ENCODE measurements at regions not wholly inside any gene's neighbourhood (a gene's known extent, or its start where the extent isn't known, plus 50 kb on each side); places are given as distances from the start of the nearest gene placed in this dataset.

- TF ChIP-seq, protein P1, sequence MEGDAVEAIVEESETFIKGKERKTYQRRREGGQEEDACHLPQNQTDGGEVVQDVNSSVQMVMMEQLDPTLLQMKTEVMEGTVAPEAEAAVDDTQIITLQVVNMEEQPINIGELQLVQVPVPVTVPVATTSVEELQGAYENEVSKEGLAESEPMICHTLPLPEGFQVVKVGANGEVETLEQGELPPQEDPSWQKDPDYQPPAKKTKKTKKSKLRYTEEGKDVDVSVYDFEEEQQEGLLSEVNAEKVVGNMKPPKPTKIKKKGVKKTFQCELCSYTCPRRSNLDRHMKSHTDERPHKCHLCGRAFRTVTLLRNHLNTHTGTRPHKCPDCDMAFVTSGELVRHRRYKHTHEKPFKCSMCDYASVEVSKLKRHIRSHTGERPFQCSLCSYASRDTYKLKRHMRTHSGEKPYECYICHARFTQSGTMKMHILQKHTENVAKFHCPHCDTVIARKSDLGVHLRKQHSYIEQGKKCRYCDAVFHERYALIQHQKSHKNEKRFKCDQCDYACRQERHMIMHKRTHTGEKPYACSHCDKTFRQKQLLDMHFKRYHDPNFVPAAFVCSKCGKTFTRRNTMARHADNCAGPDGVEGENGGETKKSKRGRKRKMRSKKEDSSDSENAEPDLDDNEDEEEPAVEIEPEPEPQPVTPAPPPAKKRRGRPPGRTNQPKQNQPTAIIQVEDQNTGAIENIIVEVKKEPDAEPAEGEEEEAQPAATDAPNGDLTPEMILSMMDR (IDR thresholded peaks at IDR 0.05; ENCODE audit: insufficient read depth, low read length, missing control alignments) = no peak
- no peak for DNase-seq (ENCODE audit: low read depth, low spot score)
- H3K4me3 ChIP-seq (ENCODE audit: low read depth, low read length) = no peak overlapping the region
- ChIA-PET POLR2A (no interaction called here), CTCF (no interaction called here)
These were observed 1045.3 kb downstream of the TLE1 start for GRCh38 chr9:80644044-80644443.

DNA sequence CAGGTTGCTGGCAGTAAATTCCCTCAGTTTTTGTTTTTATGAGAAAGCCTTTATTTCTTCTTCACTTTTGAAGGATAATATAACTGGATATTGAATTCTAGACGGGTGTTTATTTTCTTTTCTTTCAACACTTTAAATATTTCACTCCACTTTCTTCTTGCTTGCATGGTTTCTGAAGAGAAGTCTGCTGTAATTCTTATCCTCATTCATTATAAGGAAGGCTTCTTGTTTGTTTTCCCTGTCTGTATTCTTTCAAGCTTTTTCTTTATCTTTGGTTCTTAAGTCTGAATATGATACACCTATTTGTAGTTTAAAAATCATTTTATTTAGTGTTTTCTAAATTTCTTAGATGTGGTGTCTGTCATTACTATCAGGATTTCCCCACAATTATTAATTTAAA lies 1054.3 kb downstream of the TLE1 start:
- no peak for DNase-seq (ENCODE audit: low read depth, low spot score)
- POLR2A ChIA-PET = no interaction called here
- TF ChIP-seq, protein P1 (IDR thresholded peaks at IDR 0.05; ENCODE audit: insufficient read depth, low read length, missing control alignments) = no peak
- no peak overlapping the region for H3K4me3 ChIP-seq (ENCODE audit: low read depth, low read length)
- CTCF ChIA-PET = no interaction called here

DNA sequence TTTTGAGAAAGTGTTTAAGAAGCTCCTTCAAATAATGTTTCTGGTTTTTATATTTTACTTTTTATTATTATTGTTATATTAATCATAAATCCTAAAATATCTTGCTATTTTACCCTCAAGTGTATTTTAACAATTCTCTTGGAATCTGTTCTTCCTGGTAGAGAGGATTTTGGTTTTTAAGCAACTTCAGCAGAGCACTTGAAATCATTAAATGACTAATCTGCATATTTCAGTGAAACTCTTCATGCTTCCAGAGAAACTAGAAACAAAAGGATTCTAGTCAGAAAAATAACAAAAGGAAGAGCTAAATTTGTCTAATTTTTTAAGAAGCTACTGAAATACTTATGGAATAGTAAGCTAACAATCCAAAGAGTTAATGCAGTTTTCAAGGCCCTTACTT lies 1057.3 kb downstream of the TLE1 start:
- H3K4me3 ChIP-seq (ENCODE audit: low read depth, low read length) = no peak overlapping the region
- POLR2A ChIA-PET = no interaction called here
- TF ChIP-seq, protein P1 (IDR thresholded peaks at IDR 0.05; ENCODE audit: insufficient read depth, low read length, missing control alignments) = no peak
- CTCF ChIA-PET = no interaction called here
- no peak for DNase-seq (ENCODE audit: low read depth, low spot score)

- DNase-seq (ENCODE audit: low read depth, low spot score) = no peak
- CTCF ChIA-PET = no interaction called here
- H3K4me3 ChIP-seq (ENCODE audit: low read depth, low read length) = no peak overlapping the region
- TF ChIP-seq, protein P1 (IDR thresholded peaks at IDR 0.05; ENCODE audit: insufficient read depth, low read length, missing control alignments) = no peak
- POLR2A ChIA-PET = no interaction called here
These were observed 1050.7 kb downstream of the TLE4 start for GRCh38 chr9:80622508-80622907.

- ChIA-PET CTCF (no interaction called here), POLR2A (no interaction called here)
- TF ChIP-seq, protein P1 (IDR thresholded peaks at IDR 0.05; ENCODE audit: insufficient read depth, low read length, missing control alignments) = no peak
- no peak for DNase-seq (ENCODE audit: low read depth, low spot score)
- H3K4me3 ChIP-seq (ENCODE audit: low read depth, low read length) = no peak overlapping the region
These were observed 1047.6 kb downstream of the TLE4 start for GRCh38 chr9:80619356-80619755.

GRCh38 chr9:80615964-80616363 lies 1044.2 kb downstream of the TLE4 start:
- CTCF ChIA-PET = interaction anchor here (0.9 kb wide), 1 partner anchor 11 kb away, joined by 3 read pairs; no protein-coding TSS in a partner anchor
- TF ChIP-seq, protein P1 (IDR thresholded peaks at IDR 0.05; ENCODE audit: insufficient read depth, low read length, missing control alignments) = no peak
- DNase-seq (ENCODE audit: low read depth, low spot score) = no peak
- no peak overlapping the region for H3K4me3 ChIP-seq (ENCODE audit: low read depth, low read length)
- POLR2A ChIA-PET = no interaction called here
